Stimulated activated naive CD8-positive, alpha-beta T cell treated with anti-CD3 and anti-CD28 coated beads, Interleukin-15, Interleukin-2, amounts not matched to agents 100 ng/mL and 50 ng/mL, for 24 hours (primary cell): ENCODE measurements at regions not wholly inside any gene's neighbourhood (a gene's known extent, or its start where the extent isn't known, plus 50 kb on each side); places are given as distances from the start of the nearest gene placed in this dataset.

Experiments used
- H3K27ac Mint-ChIP-seq: one replicate; pipeline ENCODE4 v1.8.0; 2021; ENCODE audit warnings: mild to moderate bottlenecking, mixed read lengths
- H3K27me3 Mint-ChIP-seq: one replicate; pipeline ENCODE4 v1.8.0; 2021; ENCODE audit warnings: mixed read lengths
- H3K36me3 Mint-ChIP-seq: one replicate; pipeline ENCODE4 v1.8.0; 2021; ENCODE audit warnings: low read depth, mixed read lengths
- H3K4me1 Mint-ChIP-seq: one replicate; pipeline ENCODE4 v1.8.0; 2021; ENCODE audit warnings: low read depth, mixed read lengths
- H3K4me3 Mint-ChIP-seq: one replicate; pipeline ENCODE4 v1.8.0; 2021; ENCODE audit warnings: mild to moderate bottlenecking, mixed read lengths
- H3K9me3 Mint-ChIP-seq: one replicate; pipeline ENCODE4 v1.8.0; 2021; ENCODE audit warnings: mixed read lengths

GRCh38 chr18:41370740-41371139 lies 584.3 kb upstream of the PIK3C3 start:
- Mint-ChIP-seq H3K36me3 (no peaks in the 10 kb centered on the region), H3K27me3 (no peaks in the 10 kb centered on the region), H3K27ac (no peak overlapping the region), H3K4me3 (no peak overlapping the region), H3K9me3 (peaks cover 4% of the 10 kb centered on the region), H3K4me1 (no peaks in the 10 kb centered on the region)

- Mint-ChIP-seq H3K4me1 (no peaks in the 10 kb centered on the region), H3K9me3 (peaks cover 18% of the 10 kb centered on the region), H3K27ac (no peak overlapping the region), H3K27me3 (no peaks in the 10 kb centered on the region), H3K4me3 (no peak overlapping the region), H3K36me3 (no peaks in the 10 kb centered on the region)
These were observed 597.3 kb upstream of the PIK3C3 start for GRCh38 chr18:41357708-41358107.

GRCh38 chr18:41353777-41354528 lies 601.1 kb upstream of the PIK3C3 start:
- Mint-ChIP-seq H3K27ac (no peak overlapping the region), H3K4me1 (no peaks in the 10 kb centered on the region), H3K27me3 (no peaks in the 10 kb centered on the region), H3K9me3 (peaks cover 10% of the 10 kb centered on the region), H3K36me3 (no peaks in the 10 kb centered on the region), H3K4me3 (no peak overlapping the region)

- Mint-ChIP-seq H3K27ac (no peak overlapping the region), H3K36me3 (no peaks in the 10 kb centered on the region), H3K4me3 (no peak overlapping the region), H3K4me1 (no peaks in the 10 kb centered on the region), H3K27me3 (no peaks in the 10 kb centered on the region), H3K9me3 (no peaks in the 10 kb centered on the region)
These were observed 603.6 kb upstream of the PIK3C3 start for GRCh38 chr18:41351430-41351829.

- Mint-ChIP-seq H3K4me3 (no peak overlapping the region), H3K9me3 (no peaks in the 10 kb centered on the region), H3K4me1 (no peaks in the 10 kb centered on the region), H3K27ac (no peak overlapping the region), H3K27me3 (no peaks in the 10 kb centered on the region), H3K36me3 (no peaks in the 10 kb centered on the region)
These were observed 608.0 kb upstream of the PIK3C3 start for GRCh38 chr18:41347057-41347456.

GRCh38 chr18:41343808-41344207 lies 611.2 kb upstream of the PIK3C3 start:
- Mint-ChIP-seq H3K4me1 (no peaks in the 10 kb centered on the region), H3K9me3 (no peaks in the 10 kb centered on the region), H3K27ac (no peak overlapping the region), H3K27me3 (no peaks in the 10 kb centered on the region), H3K36me3 (no peaks in the 10 kb centered on the region), H3K4me3 (no peak overlapping the region)

- Mint-ChIP-seq H3K27me3 (no peaks in the 10 kb centered on the region), H3K4me3 (no peak overlapping the region)
These were observed 616.7 kb upstream of the PIK3C3 start for GRCh38 chr18:41338341-41338740.

GRCh38 chr18:41331661-41332060 lies 623.4 kb upstream of the PIK3C3 start:
- H3K27ac Mint-ChIP-seq: no peak overlapping the region
- H3K27me3 Mint-ChIP-seq: no peaks in the 10 kb centered on the region
- H3K9me3 Mint-ChIP-seq: peaks cover 16% of the 10 kb centered on the region
- no peak overlapping the region for H3K4me3 Mint-ChIP-seq
- H3K4me1 Mint-ChIP-seq: no peaks in the 10 kb centered on the region
- H3K36me3 Mint-ChIP-seq: no peaks in the 10 kb centered on the region

More at GRCh38 chr18:41338341-41338740, 616.7 kb upstream of the PIK3C3 start:
- Mint-ChIP-seq H3K36me3 (no peaks in the 10 kb centered on the region), H3K9me3 (peaks cover 6% of the 10 kb centered on the region), H3K4me1 (no peaks in the 10 kb centered on the region), H3K27ac (no peak overlapping the region)

- H3K4me3 Mint-ChIP-seq: no peak overlapping the region
- H3K27me3 Mint-ChIP-seq: no peaks in the 10 kb centered on the region
- no peak overlapping the region for H3K27ac Mint-ChIP-seq
- no peaks in the 10 kb centered on the region for H3K4me1 Mint-ChIP-seq
- H3K36me3 Mint-ChIP-seq: no peaks in the 10 kb centered on the region
- H3K9me3 Mint-ChIP-seq: peaks cover 11% of the 10 kb centered on the region
These were observed 628.7 kb upstream of the PIK3C3 start for GRCh38 chr18:41326311-41326710.

- no peaks in the 10 kb centered on the region for H3K36me3 Mint-ChIP-seq
- no peak overlapping the region for H3K27ac Mint-ChIP-seq
- H3K27me3 Mint-ChIP-seq: no peaks in the 10 kb centered on the region
- peaks cover 9% of the 10 kb centered on the region for H3K9me3 Mint-ChIP-seq
- H3K4me3 Mint-ChIP-seq: no peak overlapping the region
- no peaks in the 10 kb centered on the region for H3K4me1 Mint-ChIP-seq
These were observed 630.1 kb upstream of the PIK3C3 start for GRCh38 chr18:41324934-41325333.

- H3K27ac Mint-ChIP-seq: no peak overlapping the region
- H3K27me3 Mint-ChIP-seq: no peaks in the 10 kb centered on the region
- H3K36me3 Mint-ChIP-seq: no peaks in the 10 kb centered on the region
- no peak overlapping the region for H3K4me3 Mint-ChIP-seq
- H3K9me3 Mint-ChIP-seq: peaks cover 11% of the 10 kb centered on the region
- no peaks in the 10 kb centered on the region for H3K4me1 Mint-ChIP-seq
These were observed 630.8 kb upstream of the PIK3C3 start for GRCh38 chr18:41324020-41324791.

GRCh38 chr18:41323044-41323443 lies 632.0 kb upstream of the PIK3C3 start:
- H3K27me3 Mint-ChIP-seq: no peaks in the 10 kb centered on the region

GRCh38 chr18:41320100-41320499 lies 634.9 kb upstream of the PIK3C3 start:
- H3K9me3 Mint-ChIP-seq: peaks cover 12% of the 10 kb centered on the region
- no peak overlapping the region for H3K27ac Mint-ChIP-seq
- H3K4me1 Mint-ChIP-seq: no peaks in the 10 kb centered on the region
- H3K36me3 Mint-ChIP-seq: no peaks in the 10 kb centered on the region
- no peaks in the 10 kb centered on the region for H3K27me3 Mint-ChIP-seq
- no peak overlapping the region for H3K4me3 Mint-ChIP-seq

More at GRCh38 chr18:41323044-41323443, 632.0 kb upstream of the PIK3C3 start:
- Mint-ChIP-seq H3K27ac (no peak overlapping the region), H3K4me3 (no peak overlapping the region), H3K36me3 (no peaks in the 10 kb centered on the region), H3K9me3 (peaks cover 15% of the 10 kb centered on the region), H3K4me1 (no peaks in the 10 kb centered on the region)

GRCh38 chr18:41315134-41315533 lies 639.9 kb upstream of the PIK3C3 start:
- Mint-ChIP-seq H3K9me3 (peaks cover 9% of the 10 kb centered on the region), H3K4me1 (no peaks in the 10 kb centered on the region), H3K27me3 (no peaks in the 10 kb centered on the region), H3K4me3 (no peak overlapping the region), H3K27ac (no peak overlapping the region), H3K36me3 (no peaks in the 10 kb centered on the region)
